H1 (cell line): ENCODE measurements at regions not wholly inside any gene's neighbourhood (a gene's known extent, or its start where the extent isn't known, plus 50 kb on each side); places are given as distances from the start of the nearest gene placed in this dataset.

ENCODE experiments used
- CTCF ChIA-PET: fragments of 300-600 bp; sonication (Branson Sonifier 250); formaldehyde crosslinking; loops from one replicate; lab custom pipeline; 2021; ENCODE audit not compliant: partially characterized antibody; lab: Charles Lee
- POLR2A ChIA-PET: fragments of 300-600 bp; sonication (Branson Sonifier 250); formaldehyde crosslinking; loops from one replicate; lab custom pipeline; 2021; ENCODE audit warnings: inconsistent platforms; ENCODE audit not compliant: partially characterized antibody; lab: Charles Lee
- DNase-seq, 2 experiments: peaks; one replicate each; pipeline versions ENCODE4 v3.0.0 to v3.0.0-alpha.2; 2010 to 2022; ENCODE audit warnings: low spot score in 2 of 2, low read depth in 1 of 2, mixed read lengths in 1 of 2
- FAIRE-seq: peaks from 2 replicates; lab custom pipeline; 2011; peaks lifted over from hg19 to GRCh38; lab: Jason Lieb, UNC
- H2AFZ ChIP-seq: 2 replicates; pipeline ENCODE4 v1.8.1; 2012; ENCODE audit warnings: low read length, inconsistent platforms
- H2AK5ac ChIP-seq: 2 replicates; pipeline ENCODE4 v1.6.1; 2013; ENCODE audit warnings: low read depth, low read length
- H2BK120ac ChIP-seq: replicated peaks from 2 replicates; pipeline ENCODE3; 2013; ENCODE audit warnings: low read depth, low read length, inconsistent platforms
- H2BK12ac ChIP-seq: 2 replicates; pipeline ENCODE4 v1.6.1; 2013; ENCODE audit warnings: low read depth, low read length
- H2BK15ac ChIP-seq: 2 replicates; pipeline ENCODE4 v1.6.1; 2013; ENCODE audit warnings: low read length
- H2BK20ac ChIP-seq: 2 replicates; pipeline ENCODE4 v1.6.1; 2013; ENCODE audit warnings: low read length
- H2BK5ac ChIP-seq: 2 replicates; pipeline ENCODE4 v1.6.1; 2013; ENCODE audit warnings: low read depth, low read length
- H3K14ac ChIP-seq: 2 replicates; pipeline ENCODE4 v1.6.1; 2013; ENCODE audit warnings: inconsistent platforms; ENCODE audit not compliant: insufficient read length
- H3K18ac ChIP-seq: 2 replicates; pipeline ENCODE4 v1.6.1; 2013; ENCODE audit warnings: low read length; ENCODE audit errors: extremely low read depth
- H3K23ac ChIP-seq: 2 replicates; pipeline ENCODE4 v1.6.1; 2013; ENCODE audit warnings: inconsistent platforms; ENCODE audit not compliant: insufficient read length
- H3K23me2 ChIP-seq: 2 replicates; pipeline ENCODE4 v1.6.1; 2013; ENCODE audit warnings: low read depth, low read length
- H3K27ac ChIP-seq: 2 replicates; pipeline ENCODE4 v1.6.1; 2011; ENCODE audit warnings: low read depth, low read length, inconsistent platforms
- H3K27me3 ChIP-seq, 4 experiments: replicated peaks in 1 of 4; 1 replicate in 1 of 4; 2 replicates in 3 of 4; pipeline versions ENCODE4 v1.6.1 to v1.8.1; 2011 to 2013; ENCODE audit warnings: low read length in 3 of 4, mild to moderate bottlenecking in 3 of 4, inconsistent platforms in 2 of 4, mixed read lengths in 2 of 4, moderate library complexity in 1 of 4; ENCODE audit not compliant: control insufficient read depth in 3 of 4, insufficient read depth in 3 of 4; ENCODE audit errors: extremely low read depth in 1 of 4
- H3K36me3 ChIP-seq, 4 experiments: 2 replicates each; pipeline versions ENCODE4 v1.6.1 to v1.8.1; 2011 to 2013; ENCODE audit warnings: mild to moderate bottlenecking in 4 of 4, low read length in 3 of 4, moderate library complexity in 2 of 4, control low read depth in 1 of 4, inconsistent platforms in 1 of 4; ENCODE audit not compliant: insufficient read depth in 4 of 4, control insufficient read depth in 2 of 4
- H3K4ac ChIP-seq: replicated peaks from 2 replicates; pipeline ENCODE3; 2013; ENCODE audit warnings: low read length, low read depth, mixed read lengths, inconsistent platforms; ENCODE audit not compliant: insufficient read length
- H3K4me1 ChIP-seq, 4 experiments: replicated peaks in 1 of 4; 1 replicate in 1 of 4; 2 replicates in 3 of 4; pipeline versions ENCODE4 v1.6.1 to v1.8.1; 2011 to 2013; ENCODE audit warnings: low read length in 3 of 4, inconsistent platforms in 2 of 4, mixed read lengths in 1 of 4; ENCODE audit not compliant: insufficient read depth in 4 of 4, control insufficient read depth in 3 of 4
- H3K4me2 ChIP-seq, 2 experiments: 2 replicates each; pipeline versions ENCODE4 v1.6.1 to v1.8.1; 2011 to 2013; ENCODE audit warnings: low read depth in 2 of 2, low read length in 2 of 2, control low read depth in 1 of 2, inconsistent platforms in 1 of 2, mild to moderate bottlenecking in 1 of 2; ENCODE audit not compliant: insufficient read depth in 1 of 2
- H3K4me3 ChIP-seq, 4 experiments: fragments of 200-600, 300-600 bp in 1 of 4; sonication (generic), shearing (Covaris generic), sonication (Bioruptor Twin) in 1 of 4; 2 replicates each; pipeline versions ENCODE4 v1.5.1 to v1.8.1; 2011 to 2016; ENCODE audit warnings: low read length in 4 of 4, low read depth in 3 of 4, control low read depth in 2 of 4, inconsistent platforms in 2 of 4, mild to moderate bottlenecking in 2 of 4, mixed read lengths in 1 of 4, moderate library complexity in 1 of 4; ENCODE audit not compliant: insufficient read depth in 2 of 4; ENCODE audit errors: extremely low read depth in 1 of 4
- H3K56ac ChIP-seq: replicated peaks from 2 replicates; pipeline ENCODE3; 2013; ENCODE audit warnings: low read depth, mild to moderate bottlenecking, mixed read lengths, low read length, inconsistent platforms; ENCODE audit not compliant: insufficient read length
- H3K79me1 ChIP-seq: 2 replicates; pipeline ENCODE4 v1.6.1; 2013; ENCODE audit warnings: low read depth, low read length, control low read depth
- H3K79me2 ChIP-seq, 2 experiments: 2 replicates each; pipeline versions ENCODE4 v1.6.1 to v1.8.1; 2012 to 2013; ENCODE audit warnings: low read length in 2 of 2, mild to moderate bottlenecking in 2 of 2, inconsistent platforms in 1 of 2; ENCODE audit not compliant: insufficient read depth in 2 of 2, control insufficient read depth in 1 of 2
- H3K9ac ChIP-seq, 4 experiments: replicated peaks in 1 of 4; 1 replicate in 1 of 4; 2 replicates in 3 of 4; pipeline versions ENCODE4 v1.6.1 to v1.8.1; 2011 to 2013; ENCODE audit warnings: low read depth in 3 of 4, low read length in 3 of 4, control low read depth in 2 of 4, mild to moderate bottlenecking in 2 of 4, moderate library complexity in 2 of 4, inconsistent platforms in 1 of 4; ENCODE audit errors: extremely low read depth in 1 of 4
- H3K9me3 ChIP-seq, 2 experiments: 2 replicates each; pipeline versions ENCODE4 v1.6.1 to v1.8.1; 2012 to 2013; ENCODE audit warnings: mild to moderate bottlenecking in 2 of 2, moderate library complexity in 2 of 2, control low read depth in 1 of 2, inconsistent platforms in 1 of 2, low read depth in 1 of 2, low read length in 1 of 2, mixed read lengths in 1 of 2; ENCODE audit not compliant: insufficient read depth in 2 of 2
- H4K20me1 ChIP-seq, 2 experiments: replicated peaks in 1 of 2; 2 replicates each; pipeline versions ENCODE3 to v1.8.1; 2011 to 2013; ENCODE audit warnings: inconsistent platforms in 2 of 2, low read length in 2 of 2, mild to moderate bottlenecking in 1 of 2; ENCODE audit not compliant: insufficient read depth in 2 of 2, control insufficient read depth in 1 of 2
- H4K5ac ChIP-seq: 2 replicates; pipeline ENCODE4 v1.6.1; 2013; ENCODE audit warnings: low read length, low read depth, mixed read lengths, inconsistent platforms; ENCODE audit not compliant: insufficient read length
- H4K8ac ChIP-seq: 2 replicates; pipeline ENCODE4 v1.8.0; 2013; ENCODE audit warnings: mild to moderate bottlenecking, moderate library complexity, low read length, inconsistent platforms; ENCODE audit not compliant: insufficient read depth; ENCODE audit errors: extremely low read depth
- H4K91ac ChIP-seq: replicated peaks from 2 replicates; pipeline ENCODE3; 2013; ENCODE audit warnings: low read length, mixed read lengths, inconsistent platforms; ENCODE audit not compliant: insufficient read length
- ASH2L ChIP-seq: fragments of 200-600, 300-600 bp; sonication (generic); IDR thresholded peaks from one replicate; pipeline ENCODE4 v1.7.1; 2017; ENCODE audit warnings: low read length
- ATF2 ChIP-seq: IDR thresholded peaks from 2 replicates; pipeline ENCODE4 v1.6.1; 2012; ENCODE audit warnings: low read length, inconsistent platforms
- BCL11A ChIP-seq, 2 experiments: IDR thresholded peaks; one replicate each; pipeline ENCODE4 v1.6.1; 2011; ENCODE audit warnings: low read depth in 2 of 2, low read length in 2 of 2, mild to moderate bottlenecking in 2 of 2
- CBX8 ChIP-seq: fragments of 300-800, 300-1000 bp; sonication (generic); IDR thresholded peaks from 2 replicates; pipeline ENCODE4 v1.7.1; 2016; ENCODE audit warnings: low read depth, low read length, borderline replicate concordance
- MAX ChIP-seq: IDR thresholded peaks from 2 replicates; pipeline ENCODE4 v1.6.1; 2012; ENCODE audit warnings: inconsistent platforms
- POU5F1 ChIP-seq: IDR thresholded peaks from 2 replicates; pipeline ENCODE4 v1.6.1; 2011; ENCODE audit warnings: low read depth, mild to moderate bottlenecking, low read length, moderate library complexity
- SIN3A ChIP-seq, 2 experiments: IDR thresholded peaks in 1 of 2; conservative IDR thresholded peaks in 1 of 2; 2 replicates each; pipeline ENCODE4 v1.6.1; 2011 to 2012; ENCODE audit warnings: low read length in 2 of 2, improper control_type of control experiment in 1 of 2, low read depth in 1 of 2, mild to moderate bottlenecking in 1 of 2
- SP1 ChIP-seq: IDR thresholded peaks from 2 replicates; pipeline ENCODE4 v1.6.1; 2011; ENCODE audit warnings: low read depth, low read length
- SP4 ChIP-seq: IDR thresholded peaks from 2 replicates; pipeline ENCODE4 v1.6.1; 2012; ENCODE audit warnings: low read length, inconsistent platforms
- SRF ChIP-seq: IDR thresholded peaks from 2 replicates; pipeline ENCODE4 v1.6.1; 2011; ENCODE audit warnings: mild to moderate bottlenecking, low read depth, low read length, moderate library complexity
- SUZ12 ChIP-seq: fragments of 200-600 bp; sonication (generic); IDR thresholded peaks from 2 replicates; pipeline ENCODE4 v1.6.1; 2012; ENCODE audit warnings: mild to moderate bottlenecking, inconsistent platforms, low read length, moderate library complexity, mixed read lengths
- TAF1 ChIP-seq: IDR thresholded peaks from 2 replicates; pipeline ENCODE4 v1.6.1; 2011; ENCODE audit warnings: mild to moderate bottlenecking, low read depth, low read length
- ZNF274 ChIP-seq: IDR thresholded peaks from 2 replicates; pipeline ENCODE4 v1.7.0; 2012; ENCODE audit warnings: low read length, borderline replicate concordance; ENCODE audit errors: extremely low read depth

GRCh38 chr5:126000507-126000906 is 422.7 kb upstream of the GRAMD2B start:
- DNase-seq: no peak
- Histone ChIP-seq H4K20me1 (no peaks in the 10 kb centered on the region), H3K79me1 (no peaks in the 10 kb centered on the region), H4K91ac (no peak overlapping the region), H3K79me2 (no peaks in the 10 kb centered on the region), H3K27ac (no peak overlapping the region), H3K9ac (no peak overlapping the region)
- TF ChIP-seq ASH2L (no peak), MAX (no peak), POU5F1 (no peak), SRF (no peak), SIN3A (conservative IDR thresholded peaks at IDR 0.05 in 1 of 2, IDR thresholded peaks at IDR 0.05 in 1 of 2; ENCODE audit: low read depth in 1 of 2, low read length in 2 of 2) (no peak), CBX8 (no peak), ATF2 (no peak), BCL11A (IDR thresholded peaks at IDR 0.05; ENCODE audit: low read depth in 2 of 2, low read length in 2 of 2) (no peak), ZNF274 (no peak), TAF1 (no peak), SP4 (no peak), SP1 (no peak), SUZ12 (no peak)
- TF ChIP-seq, all 59 proteins: peak for 0
- no peak overlapping the region for H3K4me3 ChIP-seq
- no peaks in the 10 kb centered on the region; a peak in 4 of 7 replicates for H3K4me1 ChIP-seq
- no peak overlapping the region for H3K23ac ChIP-seq
- CTCF ChIA-PET: no interaction called here
- H3K14ac ChIP-seq: no peak overlapping the region
- no peak overlapping the region for H2BK5ac ChIP-seq
- H2BK20ac ChIP-seq: no peak overlapping the region
- no peak for FAIRE-seq
- no peaks in the 10 kb centered on the region for H3K27me3 ChIP-seq
- H3K4ac ChIP-seq: no peak overlapping the region
- H2AK5ac ChIP-seq: no peak overlapping the region
- H3K56ac ChIP-seq: no peak overlapping the region
- H2AFZ ChIP-seq: no peak overlapping the region
- no peak overlapping the region for H2BK15ac ChIP-seq
- no peak overlapping the region for H4K8ac ChIP-seq
- no peak overlapping the region for H2BK12ac ChIP-seq
- no peak overlapping the region for H2BK120ac ChIP-seq
- POLR2A ChIA-PET: no interaction called here
- H3K36me3 ChIP-seq: no peaks in the 10 kb centered on the region
- H4K5ac ChIP-seq: no peak overlapping the region
- no peak overlapping the region for H3K18ac ChIP-seq
- H3K23me2 ChIP-seq: no peaks in the 10 kb centered on the region
- H3K9me3 ChIP-seq: no peaks in the 10 kb centered on the region
- no peak overlapping the region for H3K4me2 ChIP-seq
